GM12878 (cell line): ENCODE measurements at regions not wholly inside any gene's neighbourhood (a gene's known extent, or its start where the extent isn't known, plus 50 kb on each side); places are given as distances from the start of the nearest gene placed in this dataset.

Experiments used
- BMI1 ChIP-seq: fragments of 450-650 bp; IDR thresholded peaks from 2 replicates; pipeline ENCODE4 v1.6.1; 2016; ENCODE audit warnings: mild to moderate bottlenecking, moderate library complexity, borderline replicate concordance
- GABPA ChIP-seq: IDR thresholded peaks from 2 replicates; pipeline ENCODE4 v1.6.1; 2014; ENCODE audit warnings: antibody characterized with exemption, low read depth, mild to moderate bottlenecking, inconsistent platforms
- NFXL1 ChIP-seq: fragments of 450-650 bp; IDR thresholded peaks from 2 replicates; pipeline ENCODE4 v1.6.1; 2017; ENCODE audit warnings: antibody characterized with exemption, mild to moderate bottlenecking, borderline replicate concordance
- NFYA ChIP-seq: IDR thresholded peaks from 2 replicates; pipeline ENCODE4 v1.6.1; 2011; ENCODE audit warnings: low read depth, mild to moderate bottlenecking, low read length, improper control_type of control experiment, borderline replicate concordance
- NR2C1 ChIP-seq: fragments of 450-650 bp; IDR thresholded peaks from 2 replicates; pipeline ENCODE4 v1.6.1; 2017; ENCODE audit warnings: antibody characterized with exemption, mild to moderate bottlenecking, moderate library complexity
- TF ChIP-seq, protein P1 (sequence below): IDR thresholded peaks from 2 replicates; pipeline ENCODE4 v1.6.1; 2011; ENCODE audit warnings: mild to moderate bottlenecking, low read depth, low read length, moderate library complexity; ENCODE audit not compliant: insufficient replicate concordance
- TF ChIP-seq, protein P2 (sequence below): fragments of 450-650 bp; formaldehyde crosslinking; IDR thresholded peaks from 2 replicates; pipeline ENCODE4 v1.4.0; 2020; ENCODE audit warnings: mild to moderate bottlenecking, moderate library complexity
- TF ChIP-seq, protein P3 (sequence below): IDR thresholded peaks from 2 replicates; pipeline ENCODE4 v1.6.1; 2012; ENCODE audit warnings: low read depth, low read length, improper control_type of control experiment

DNA sequence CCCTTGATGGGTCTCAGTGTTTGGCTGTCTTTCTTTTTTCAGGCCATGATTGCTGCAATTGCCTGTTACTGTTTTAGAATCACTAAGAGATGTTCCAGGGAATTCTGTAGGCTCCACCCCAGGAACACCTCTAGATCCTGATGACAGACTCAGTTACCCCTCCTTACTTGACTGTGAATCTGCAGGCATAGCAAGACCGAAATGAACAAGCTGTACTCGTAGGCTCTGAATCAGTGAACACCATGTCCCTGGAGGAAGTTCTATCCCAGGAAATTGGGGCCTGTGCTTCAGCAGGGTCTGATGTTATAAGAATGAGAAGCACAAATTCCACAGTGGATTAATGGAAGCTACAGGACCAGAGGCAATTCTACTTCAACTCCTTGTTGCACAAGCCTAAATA lies 148.6 kb downstream of the COPS8 start (continued):
- TF ChIP-seq BMI1 (no peak), NFYA (no peak), NFXL1 (no peak), GABPA (no peak), NR2C1 (no peak)
- TF ChIP-seq, protein P1, sequence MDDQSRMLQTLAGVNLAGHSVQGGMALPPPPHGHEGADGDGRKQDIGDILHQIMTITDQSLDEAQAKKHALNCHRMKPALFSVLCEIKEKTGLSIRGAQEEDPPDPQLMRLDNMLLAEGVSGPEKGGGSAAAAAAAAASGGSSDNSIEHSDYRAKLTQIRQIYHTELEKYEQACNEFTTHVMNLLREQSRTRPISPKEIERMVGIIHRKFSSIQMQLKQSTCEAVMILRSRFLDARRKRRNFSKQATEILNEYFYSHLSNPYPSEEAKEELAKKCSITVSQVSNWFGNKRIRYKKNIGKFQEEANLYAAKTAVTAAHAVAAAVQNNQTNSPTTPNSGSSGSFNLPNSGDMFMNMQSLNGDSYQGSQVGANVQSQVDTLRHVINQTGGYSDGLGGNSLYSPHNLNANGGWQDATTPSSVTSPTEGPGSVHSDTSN, result no peak
- TF ChIP-seq, protein P2, sequence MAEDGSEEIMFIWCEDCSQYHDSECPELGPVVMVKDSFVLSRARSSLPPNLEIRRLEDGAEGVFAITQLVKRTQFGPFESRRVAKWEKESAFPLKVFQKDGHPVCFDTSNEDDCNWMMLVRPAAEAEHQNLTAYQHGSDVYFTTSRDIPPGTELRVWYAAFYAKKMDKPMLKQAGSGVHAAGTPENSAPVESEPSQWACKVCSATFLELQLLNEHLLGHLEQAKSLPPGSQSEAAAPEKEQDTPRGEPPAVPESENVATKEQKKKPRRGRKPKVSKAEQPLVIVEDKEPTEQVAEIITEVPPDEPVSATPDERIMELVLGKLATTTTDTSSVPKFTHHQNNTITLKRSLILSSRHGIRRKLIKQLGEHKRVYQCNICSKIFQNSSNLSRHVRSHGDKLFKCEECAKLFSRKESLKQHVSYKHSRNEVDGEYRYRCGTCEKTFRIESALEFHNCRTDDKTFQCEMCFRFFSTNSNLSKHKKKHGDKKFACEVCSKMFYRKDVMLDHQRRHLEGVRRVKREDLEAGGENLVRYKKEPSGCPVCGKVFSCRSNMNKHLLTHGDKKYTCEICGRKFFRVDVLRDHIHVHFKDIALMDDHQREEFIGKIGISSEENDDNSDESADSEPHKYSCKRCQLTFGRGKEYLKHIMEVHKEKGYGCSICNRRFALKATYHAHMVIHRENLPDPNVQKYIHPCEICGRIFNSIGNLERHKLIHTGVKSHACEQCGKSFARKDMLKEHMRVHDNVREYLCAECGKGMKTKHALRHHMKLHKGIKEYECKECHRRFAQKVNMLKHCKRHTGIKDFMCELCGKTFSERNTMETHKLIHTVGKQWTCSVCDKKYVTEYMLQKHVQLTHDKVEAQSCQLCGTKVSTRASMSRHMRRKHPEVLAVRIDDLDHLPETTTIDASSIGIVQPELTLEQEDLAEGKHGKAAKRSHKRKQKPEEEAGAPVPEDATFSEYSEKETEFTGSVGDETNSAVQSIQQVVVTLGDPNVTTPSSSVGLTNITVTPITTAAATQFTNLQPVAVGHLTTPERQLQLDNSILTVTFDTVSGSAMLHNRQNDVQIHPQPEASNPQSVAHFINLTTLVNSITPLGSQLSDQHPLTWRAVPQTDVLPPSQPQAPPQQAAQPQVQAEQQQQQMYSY, result no peak
- TF ChIP-seq, protein P3, sequence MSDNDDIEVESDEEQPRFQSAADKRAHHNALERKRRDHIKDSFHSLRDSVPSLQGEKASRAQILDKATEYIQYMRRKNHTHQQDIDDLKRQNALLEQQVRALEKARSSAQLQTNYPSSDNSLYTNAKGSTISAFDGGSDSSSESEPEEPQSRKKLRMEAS, result no peak
